ENCODE measurements at regions not wholly inside any gene's neighbourhood (a gene's known extent, or its start where the extent isn't known, plus 50 kb on each side); places are given as distances from the start of the nearest gene placed in this dataset.

DNA sequence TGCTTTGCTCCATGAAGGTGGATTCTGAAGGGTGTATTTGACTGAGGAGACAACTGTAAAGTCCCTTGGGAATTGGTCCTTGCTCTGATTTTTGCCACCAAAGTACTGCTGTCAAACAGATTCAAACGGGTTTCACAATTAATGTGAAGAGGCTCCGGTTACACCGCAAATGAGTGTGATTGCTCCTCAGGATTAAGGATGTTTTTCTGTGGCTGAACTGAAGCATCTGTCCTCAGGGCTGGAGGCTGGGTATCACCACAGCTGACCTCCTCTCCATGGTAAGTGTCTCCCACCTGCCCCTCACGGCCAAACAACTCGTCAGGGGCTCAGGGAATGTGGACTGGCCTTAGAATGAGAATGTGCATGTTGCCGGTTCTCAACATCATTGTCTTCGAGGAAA is 130.4 kb upstream of the NDUFV2 start:
- TF ChIP-seq MYNN (IDR thresholded peaks at IDR 0.05) (no peak), MYNN (CRISPR knock-in tag; IDR thresholded peaks at IDR 0.05) (no peak), EZH2 (IDR thresholded peaks at IDR 0.05; ENCODE audit: borderline replicate concordance, low read depth, low read length) (no peak), POLR2A (conservative IDR thresholded peaks at IDR 0.05) (no peak), KLF1 (tag; IDR thresholded peaks at IDR 0.05) (no peak), BRCA1 (IDR thresholded peaks at IDR 0.05) (no peak), BRCA1 (CRISPR knock-in tag; IDR thresholded peaks at IDR 0.05) (no peak), NELFE (IDR thresholded peaks at IDR 0.05; ENCODE audit: insufficient read depth, insufficient read length) (no peak), CHD2 (IDR thresholded peaks at IDR 0.05; ENCODE audit: low read depth, low read length) (no peak), SRF (CRISPR knock-in tag; IDR thresholded peaks at IDR 0.05) (no peak), KDM1A (IDR thresholded peaks at IDR 0.05) (no peak)
- TF ChIP-seq, protein P1, sequence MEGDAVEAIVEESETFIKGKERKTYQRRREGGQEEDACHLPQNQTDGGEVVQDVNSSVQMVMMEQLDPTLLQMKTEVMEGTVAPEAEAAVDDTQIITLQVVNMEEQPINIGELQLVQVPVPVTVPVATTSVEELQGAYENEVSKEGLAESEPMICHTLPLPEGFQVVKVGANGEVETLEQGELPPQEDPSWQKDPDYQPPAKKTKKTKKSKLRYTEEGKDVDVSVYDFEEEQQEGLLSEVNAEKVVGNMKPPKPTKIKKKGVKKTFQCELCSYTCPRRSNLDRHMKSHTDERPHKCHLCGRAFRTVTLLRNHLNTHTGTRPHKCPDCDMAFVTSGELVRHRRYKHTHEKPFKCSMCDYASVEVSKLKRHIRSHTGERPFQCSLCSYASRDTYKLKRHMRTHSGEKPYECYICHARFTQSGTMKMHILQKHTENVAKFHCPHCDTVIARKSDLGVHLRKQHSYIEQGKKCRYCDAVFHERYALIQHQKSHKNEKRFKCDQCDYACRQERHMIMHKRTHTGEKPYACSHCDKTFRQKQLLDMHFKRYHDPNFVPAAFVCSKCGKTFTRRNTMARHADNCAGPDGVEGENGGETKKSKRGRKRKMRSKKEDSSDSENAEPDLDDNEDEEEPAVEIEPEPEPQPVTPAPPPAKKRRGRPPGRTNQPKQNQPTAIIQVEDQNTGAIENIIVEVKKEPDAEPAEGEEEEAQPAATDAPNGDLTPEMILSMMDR (IDR thresholded peaks at IDR 0.05 in 2 of 3, conservative IDR thresholded peaks at IDR 0.05 in 1 of 3; ENCODE audit: insufficient read depth in 2 of 3, low read depth in 1 of 3, low read length in 3 of 3), result no peak
- TF ChIP-seq, protein P2, sequence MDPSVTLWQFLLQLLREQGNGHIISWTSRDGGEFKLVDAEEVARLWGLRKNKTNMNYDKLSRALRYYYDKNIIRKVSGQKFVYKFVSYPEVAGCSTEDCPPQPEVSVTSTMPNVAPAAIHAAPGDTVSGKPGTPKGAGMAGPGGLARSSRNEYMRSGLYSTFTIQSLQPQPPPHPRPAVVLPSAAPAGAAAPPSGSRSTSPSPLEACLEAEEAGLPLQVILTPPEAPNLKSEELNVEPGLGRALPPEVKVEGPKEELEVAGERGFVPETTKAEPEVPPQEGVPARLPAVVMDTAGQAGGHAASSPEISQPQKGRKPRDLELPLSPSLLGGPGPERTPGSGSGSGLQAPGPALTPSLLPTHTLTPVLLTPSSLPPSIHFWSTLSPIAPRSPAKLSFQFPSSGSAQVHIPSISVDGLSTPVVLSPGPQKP (CRISPR knock-in tag; IDR thresholded peaks at IDR 0.05), result no peak
- TF ChIP-seq, protein P3, sequence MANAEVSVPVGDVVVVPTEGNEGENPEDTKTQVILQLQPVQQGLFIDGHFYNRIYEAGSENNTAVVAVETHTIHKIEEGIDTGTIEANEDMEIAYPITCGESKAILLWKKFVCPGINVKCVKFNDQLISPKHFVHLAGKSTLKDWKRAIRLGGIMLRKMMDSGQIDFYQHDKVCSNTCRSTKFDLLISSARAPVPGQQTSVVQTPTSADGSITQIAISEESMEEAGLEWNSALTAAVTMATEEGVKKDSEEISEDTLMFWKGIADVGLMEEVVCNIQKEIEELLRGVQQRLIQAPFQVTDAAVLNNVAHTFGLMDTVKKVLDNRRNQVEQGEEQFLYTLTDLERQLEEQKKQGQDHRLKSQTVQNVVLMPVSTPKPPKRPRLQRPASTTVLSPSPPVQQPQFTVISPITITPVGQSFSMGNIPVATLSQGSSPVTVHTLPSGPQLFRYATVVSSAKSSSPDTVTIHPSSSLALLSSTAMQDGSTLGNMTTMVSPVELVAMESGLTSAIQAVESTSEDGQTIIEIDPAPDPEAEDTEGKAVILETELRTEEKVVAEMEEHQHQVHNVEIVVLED (CRISPR knock-in tag; IDR thresholded peaks at IDR 0.05), result no peak

Measured in K562 (cell line).